ENCODE measurements at regions not wholly inside any gene's neighbourhood (a gene's known extent, or its start where the extent isn't known, plus 50 kb on each side); places are given as distances from the start of the nearest gene placed in this dataset.
"Not testable (repeated sequence)": the region's sequence is repeated elsewhere in the genome, so short reads cannot be mapped to it uniquely, and the experiment has no call there.

GRCh38 chr17:70519300-70519699, 350.0 kb downstream of the KCNJ2 start:
- DNase-seq (ENCODE audit: low spot score), result no peak

- DNase-seq (ENCODE audit: low spot score), result no peak
These were observed 351.1 kb downstream of the KCNJ2 start for GRCh38 chr17:70520447-70520846.

DNA sequence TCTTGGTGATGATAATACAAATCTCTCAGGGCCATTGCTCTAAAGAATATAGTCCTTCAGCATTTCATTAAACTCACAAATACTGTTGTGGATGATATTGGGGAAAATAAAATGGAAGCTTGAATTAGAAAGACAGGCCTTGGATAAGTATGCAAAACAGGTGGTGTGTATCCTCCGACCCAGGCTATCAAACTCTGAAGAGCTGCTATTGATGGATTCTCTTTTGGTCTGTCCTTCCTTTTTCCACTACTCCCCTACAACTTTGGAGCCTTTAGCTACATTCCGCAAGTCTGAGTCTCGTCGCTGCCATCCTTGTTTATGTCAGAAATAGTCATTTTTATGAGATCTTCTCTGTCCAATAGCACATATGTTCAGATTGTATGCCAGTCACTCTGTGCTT, 351.6 kb downstream of the KCNJ2 start:
- DNase-seq (ENCODE audit: low spot score), result no peak

DNA sequence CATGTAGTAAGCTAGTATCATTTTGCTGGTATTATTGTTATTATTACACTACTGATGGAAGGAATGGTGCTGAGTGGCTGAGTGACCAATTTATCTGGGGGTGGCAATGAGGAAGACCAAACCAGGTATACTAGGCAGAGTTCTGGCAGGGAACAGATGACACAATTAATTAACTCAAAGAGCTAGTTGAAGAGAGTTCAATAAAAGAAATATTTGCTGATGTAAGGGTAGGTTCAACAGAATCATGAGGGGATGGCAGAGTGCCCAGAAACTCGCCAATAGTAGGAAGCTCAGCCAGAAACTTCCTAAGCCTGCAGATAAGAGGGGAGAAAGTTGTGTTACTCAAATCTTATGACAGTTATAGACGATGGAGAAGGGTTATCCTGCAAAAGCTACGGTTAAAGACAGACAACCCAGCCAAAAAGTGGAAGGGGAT, 352.5 kb downstream of the KCNJ2 start:
- no peak for DNase-seq (ENCODE audit: low spot score)

DNA sequence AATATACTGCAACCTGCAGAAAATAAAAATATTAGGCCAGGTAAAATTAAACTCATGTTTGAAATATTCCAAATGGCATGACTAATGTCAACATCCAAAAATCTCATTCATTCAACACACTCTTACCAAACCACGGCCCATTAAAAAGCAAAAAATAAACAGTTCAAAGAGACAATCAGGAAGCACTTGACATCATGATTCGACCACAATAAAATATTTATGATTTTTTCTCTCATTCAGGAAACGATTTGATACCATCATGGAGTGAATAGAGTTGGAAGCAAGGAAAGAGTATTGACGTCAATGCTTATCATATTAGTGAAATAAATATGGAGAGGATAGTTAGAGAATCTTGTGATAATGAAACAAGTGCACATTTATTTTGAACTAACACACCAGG, 354.1 kb downstream of the KCNJ2 start:
- no peak for DNase-seq (ENCODE audit: low spot score)

- DNase-seq (ENCODE audit: low spot score), result not testable (repeated sequence)
These were observed 355.7 kb downstream of the KCNJ2 start for GRCh38 chr17:70525035-70525434.

GRCh38 chr17:70525961-70526360, 356.6 kb downstream of the KCNJ2 start:
- no peak for DNase-seq (ENCODE audit: low spot score)

- DNase-seq (ENCODE audit: low spot score), result no peak
These were observed 358.1 kb downstream of the KCNJ2 start for GRCh38 chr17:70527364-70527888.

DNA sequence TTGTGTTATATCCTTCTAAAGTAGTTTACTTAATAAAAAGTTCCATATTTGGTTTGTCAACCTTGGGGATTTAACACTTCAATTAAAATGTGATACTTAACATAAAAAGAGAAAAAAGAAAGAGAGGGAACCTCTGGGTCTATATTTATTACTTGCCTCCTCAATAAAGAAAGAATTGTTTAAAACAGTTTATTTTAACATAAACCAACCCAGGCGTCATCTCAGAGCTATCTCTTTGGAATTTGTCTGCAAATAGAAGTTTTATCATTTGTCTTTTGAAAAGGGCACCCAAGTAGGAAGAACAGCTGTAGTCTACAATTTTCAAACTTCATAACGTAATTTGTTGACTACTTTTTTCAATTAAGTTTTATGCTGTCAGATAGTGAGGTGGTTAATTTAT, 364.1 kb downstream of the KCNJ2 start:
- no peak for DNase-seq (ENCODE audit: low spot score)

GRCh38 chr17:70535986-70536385, 366.7 kb downstream of the KCNJ2 start:
- DNase-seq (ENCODE audit: low spot score), result peak; percentile 25

DNA sequence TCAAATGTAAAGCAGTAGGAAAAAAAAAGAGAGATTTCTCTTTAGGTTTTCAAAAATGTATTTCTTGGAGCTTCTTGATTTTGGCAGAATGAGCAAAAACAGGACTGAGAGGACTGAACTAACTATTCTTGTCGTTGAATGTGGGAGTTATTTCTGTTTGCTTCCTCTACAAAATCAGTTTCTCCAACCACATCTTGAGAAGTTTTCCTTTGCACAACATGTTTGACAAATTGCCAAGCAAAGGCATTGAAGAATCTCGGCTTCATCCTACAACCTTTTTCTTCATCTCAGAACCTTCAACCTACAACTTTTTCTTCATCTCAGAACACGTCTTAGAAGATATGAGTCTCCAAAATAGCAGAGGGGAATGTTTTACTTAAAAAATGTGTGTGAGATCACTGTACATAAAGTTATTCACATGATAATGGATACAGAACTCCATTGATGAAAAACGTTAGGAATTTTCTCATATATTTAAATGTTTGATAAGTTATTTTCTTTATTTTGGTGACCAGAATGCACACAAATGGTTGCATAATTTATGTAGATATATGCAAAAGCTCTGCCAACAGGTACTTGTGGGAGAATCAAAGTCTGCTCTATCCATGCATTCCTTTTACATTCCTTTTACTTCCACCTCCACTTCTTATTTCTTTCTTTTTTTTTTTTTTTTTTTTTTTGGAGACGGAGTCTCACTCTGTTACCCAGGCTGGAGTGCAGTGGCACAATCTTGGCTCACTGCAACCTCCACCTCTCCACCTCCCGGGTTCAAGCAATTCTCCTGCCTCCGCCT, 370.0 kb downstream of the KCNJ2 start:
- DNase-seq (ENCODE audit: low spot score), result no peak

GRCh38 chr17:70542876-70543275, 373.5 kb downstream of the KCNJ2 start:
- no peak for DNase-seq (ENCODE audit: low spot score)

DNA sequence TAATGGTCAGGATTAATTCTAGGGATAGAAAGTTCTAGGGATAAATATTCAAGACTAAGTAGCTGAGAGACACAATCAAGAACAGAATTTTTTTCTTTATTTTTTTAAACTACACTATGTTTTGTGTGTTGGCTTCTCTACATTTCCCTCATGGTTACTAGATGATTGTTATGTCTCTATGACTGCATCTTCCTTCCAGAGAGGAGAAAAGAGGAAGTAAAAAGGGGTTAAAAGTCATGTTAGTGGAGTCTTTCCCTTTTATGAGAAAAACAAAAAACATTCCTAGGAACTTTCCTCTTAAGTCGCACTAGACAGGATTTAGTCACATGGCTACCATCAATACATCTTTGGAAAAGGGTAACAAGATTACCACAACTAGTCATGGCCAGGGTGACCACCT, 375.0 kb downstream of the KCNJ2 start:
- no peak for DNase-seq (ENCODE audit: low spot score)

GRCh38 chr17:70552230-70552981, 383.1 kb downstream of the KCNJ2 start:
- DNase-seq (ENCODE audit: low spot score), result peak; percentile 37

DNA sequence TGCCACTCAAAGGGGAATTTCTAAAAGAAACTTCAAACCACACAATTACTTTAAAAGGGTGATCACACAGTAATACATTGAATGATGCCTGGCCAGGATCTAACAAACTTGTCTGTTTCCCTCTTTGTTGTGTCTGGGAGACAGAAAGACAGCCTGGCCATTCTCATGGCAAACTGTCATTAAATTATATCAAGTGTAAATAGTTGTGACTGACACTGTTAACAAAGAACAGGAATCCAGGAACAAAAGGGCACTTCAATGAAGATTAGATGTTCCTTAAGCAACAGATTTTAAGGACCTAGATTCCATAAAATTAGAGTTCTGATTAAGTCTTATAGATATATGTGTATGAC, 383.6 kb downstream of the KCNJ2 start:
- no peak for DNase-seq (ENCODE audit: low spot score)

DNA sequence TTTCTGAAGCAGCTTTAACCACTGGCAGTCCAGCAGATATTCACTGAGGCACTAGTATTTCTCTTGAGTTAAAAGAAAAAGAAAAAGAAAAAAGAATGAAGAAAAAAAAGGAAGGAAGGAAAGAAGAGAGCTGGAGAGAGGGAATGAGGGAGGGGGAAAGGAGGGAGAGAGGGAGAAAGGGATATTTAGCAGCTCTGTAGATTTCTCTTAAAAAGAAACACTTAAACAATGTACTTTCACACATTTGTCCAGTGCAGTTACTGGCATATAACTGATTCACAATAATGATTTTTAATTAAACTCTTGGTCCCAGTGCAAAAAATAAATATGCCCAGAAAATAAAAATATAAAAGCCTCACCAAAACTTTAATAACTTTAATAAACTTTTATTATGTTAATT, 386.4 kb downstream of the KCNJ2 start:
- DNase-seq (ENCODE audit: low spot score), result no peak

- no peak for DNase-seq (ENCODE audit: low spot score)
These were observed 389.5 kb downstream of the KCNJ2 start for GRCh38 chr17:70558821-70559220.

DNA sequence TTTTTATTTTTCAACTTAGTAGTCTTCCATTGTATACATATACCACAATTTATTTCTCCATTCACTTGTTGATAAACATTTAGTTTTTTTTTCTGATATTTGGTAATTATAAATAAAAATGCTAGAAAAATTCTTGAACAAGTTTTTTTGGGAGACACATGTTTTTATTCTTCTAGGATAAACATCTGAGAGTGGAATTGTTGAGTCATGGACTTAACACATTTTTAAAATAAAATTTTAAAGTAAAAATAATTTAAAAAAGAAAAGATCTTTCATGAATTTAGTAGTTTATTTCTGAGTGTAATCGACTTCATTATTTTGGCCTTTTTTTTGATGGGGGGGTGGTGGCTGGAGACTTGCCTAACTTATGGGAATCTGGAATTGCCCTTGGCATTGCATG, 391.1 kb downstream of the KCNJ2 start:
- DNase-seq (ENCODE audit: low spot score), result no peak

DNA sequence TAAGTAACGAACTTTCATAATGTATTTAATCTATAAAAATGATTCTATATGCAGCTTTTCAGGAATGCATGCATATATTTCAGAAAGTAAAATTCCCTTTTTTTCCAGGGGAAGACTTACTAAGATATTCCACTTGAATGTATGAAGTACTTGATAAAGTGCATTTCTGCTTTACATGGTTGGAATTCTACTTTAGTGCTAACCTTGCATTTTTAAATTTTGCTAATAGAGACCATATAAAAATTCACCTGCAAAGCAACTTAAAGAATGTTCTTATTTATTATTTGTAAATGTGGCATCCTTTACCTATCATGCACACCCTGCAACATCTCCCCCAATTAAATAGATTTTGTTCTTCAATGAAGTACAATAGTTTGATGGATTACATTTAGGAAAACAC, 392.8 kb downstream of the KCNJ2 start:
- no peak for DNase-seq (ENCODE audit: low spot score)

DNA sequence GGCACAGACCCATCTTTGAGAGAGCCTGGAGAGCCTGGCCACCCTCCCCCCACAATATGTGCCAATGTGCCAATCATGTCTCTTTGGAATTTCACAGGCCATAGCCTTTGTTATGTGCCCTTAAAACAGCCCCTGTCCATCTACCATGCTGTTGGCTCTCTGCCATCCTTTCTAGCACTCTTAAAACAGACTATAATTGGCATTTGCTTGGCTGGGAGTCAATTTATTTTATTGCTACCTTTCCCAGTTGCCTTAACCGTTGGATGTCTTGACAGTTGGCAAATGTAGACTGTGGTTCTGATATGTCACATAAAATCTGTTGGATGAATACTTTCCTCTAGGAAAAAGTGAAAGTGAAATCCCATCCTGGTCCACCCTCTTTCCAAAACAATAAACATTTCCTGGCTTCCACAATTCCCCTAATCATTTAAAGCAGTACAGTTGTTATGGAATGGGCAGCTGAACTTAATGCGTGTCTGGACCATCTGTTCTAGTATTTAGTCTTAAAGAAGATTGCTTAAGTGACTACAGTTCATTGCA, 394.0 kb downstream of the KCNJ2 start:
- DNase-seq (ENCODE audit: low spot score), result no peak

GRCh38 chr17:70564006-70564620, 394.8 kb downstream of the KCNJ2 start:
- DNase-seq (ENCODE audit: low spot score), result no peak

DNA sequence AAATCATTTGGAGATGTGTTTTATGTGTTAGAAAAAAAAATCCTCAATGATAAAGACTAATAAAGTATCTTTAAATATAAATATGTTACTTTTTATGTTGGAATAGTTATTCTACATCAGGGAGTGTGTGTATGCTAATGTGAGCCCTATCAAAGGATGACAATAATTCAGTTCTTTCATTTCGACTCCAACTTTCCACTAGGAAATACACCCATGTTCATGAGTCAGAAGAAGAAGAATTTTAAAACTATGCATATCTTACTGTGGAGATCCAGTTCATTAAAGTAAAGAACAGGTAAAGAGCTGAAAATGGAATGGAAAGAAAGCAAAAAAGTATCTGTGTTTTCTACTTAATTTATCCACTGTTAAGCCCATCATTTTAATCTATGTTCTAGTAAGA, 399.8 kb downstream of the KCNJ2 start:
- no peak for DNase-seq (ENCODE audit: low spot score)

Measured in A172 (cell line).